Mesendoderm (in vitro differentiated cells): ENCODE measurements at regions not wholly inside any gene's neighbourhood (a gene's known extent, or its start where the extent isn't known, plus 50 kb on each side); places are given as distances from the start of the nearest gene placed in this dataset.
A peak's percentile ranks its signal among the peaks of the same experiment; 100 is the strongest.

Source experiments
- DNase-seq: peaks from one replicate; pipeline ENCODE4 v3.0.0; 2013
- H2AK5ac ChIP-seq: 2 replicates; pipeline ENCODE4 v1.6.1; 2013; ENCODE audit warnings: low read length, inconsistent platforms
- H2BK120ac ChIP-seq: 2 replicates; pipeline ENCODE4 v1.6.1; 2013; ENCODE audit warnings: low read depth, mild to moderate bottlenecking, low read length, moderate library complexity, mixed read lengths
- H2BK15ac ChIP-seq: replicated peaks from 2 replicates; pipeline ENCODE4 v1.6.1; 2013; ENCODE audit warnings: low read depth, mild to moderate bottlenecking, moderate library complexity
- H2BK5ac ChIP-seq: 2 replicates; pipeline ENCODE4 v1.6.1; 2013; ENCODE audit warnings: low read length, inconsistent platforms
- H3K18ac ChIP-seq: 2 replicates; pipeline ENCODE4 v1.6.1; 2013; ENCODE audit warnings: mild to moderate bottlenecking, low read length, mixed read lengths
- H3K23ac ChIP-seq: one replicate; pipeline ENCODE4 v1.6.1; 2013; ENCODE audit warnings: low read length
- H3K27ac ChIP-seq: 2 replicates; pipeline ENCODE4 v1.5.1; 2013; ENCODE audit warnings: low read depth, mild to moderate bottlenecking, inconsistent platforms, low read length, moderate library complexity
- H3K27me3 ChIP-seq: 2 replicates; pipeline ENCODE4 v1.6.1; 2013; ENCODE audit warnings: low read length, control low read depth, mild to moderate bottlenecking, inconsistent platforms; ENCODE audit not compliant: insufficient read depth, poor library complexity
- H3K36me3 ChIP-seq: 2 replicates; pipeline ENCODE4 v1.6.1; 2013; ENCODE audit warnings: low read length, inconsistent platforms; ENCODE audit not compliant: control insufficient read depth, insufficient read depth
- H3K4ac ChIP-seq: one replicate; pipeline ENCODE4 v1.6.1; 2013; ENCODE audit warnings: low read depth, mild to moderate bottlenecking, low read length, moderate library complexity
- H3K4me1 ChIP-seq: 2 replicates; pipeline ENCODE4 v1.6.1; 2013; ENCODE audit warnings: low read depth, low read length, inconsistent platforms; ENCODE audit not compliant: control insufficient read depth
- H3K4me2 ChIP-seq: 2 replicates; pipeline ENCODE4 v1.6.1; 2013; ENCODE audit warnings: low read length
- H3K4me3 ChIP-seq: 2 replicates; pipeline ENCODE4 v1.5.1; 2013; ENCODE audit warnings: mild to moderate bottlenecking, low read length
- H3K56ac ChIP-seq: one replicate; pipeline ENCODE4 v1.6.1; 2013; ENCODE audit warnings: low read length
- H3K79me1 ChIP-seq: 2 replicates; pipeline ENCODE4 v1.6.1; 2013; ENCODE audit warnings: low read length, inconsistent platforms
- H3K79me2 ChIP-seq: 2 replicates; pipeline ENCODE4 v1.6.1; 2013; ENCODE audit warnings: mild to moderate bottlenecking, low read length; ENCODE audit not compliant: control insufficient read depth, insufficient read depth
- H3K9ac ChIP-seq: 2 replicates; pipeline ENCODE4 v1.6.1; 2013; ENCODE audit warnings: low read length, inconsistent platforms
- H4K5ac ChIP-seq: one replicate; pipeline ENCODE4 v1.6.1; 2013; ENCODE audit warnings: low read length
- H4K8ac ChIP-seq: one replicate; pipeline ENCODE4 v1.6.1; 2013; ENCODE audit warnings: low read depth, mild to moderate bottlenecking, control low read depth, low read length, moderate library complexity
- WGBS: extraction: QIAGEN DNeasy Blood & Tissue Kit; methylation state at CpG from one replicate; pipeline ENCODE4 v1.1.7; 2013; ENCODE audit warnings: low lambda C conversion rate, missing lambda C conversion rate; ENCODE audit not compliant: insufficient coverage; ENCODE audit errors: extremely low coverage; 5-methylcytosine and 5-hydroxymethylcytosine counted together

GRCh38 chrX:38473701-38474100, 87.6 kb upstream of the TSPAN7 start:
- no peaks in the 10 kb centered on the region for H3K4me1 ChIP-seq
- H4K8ac ChIP-seq, result no peak overlapping the region
- H2BK120ac ChIP-seq, result no peak overlapping the region
- no peak overlapping the region for H3K4me3 ChIP-seq
- no peak overlapping the region for H3K27ac ChIP-seq
- no peak overlapping the region for H3K18ac ChIP-seq
- no peak overlapping the region for H2AK5ac ChIP-seq
- H2BK15ac ChIP-seq, result no peak overlapping the region
- H3K27me3 ChIP-seq, result no peaks in the 10 kb centered on the region
- no peaks in the 10 kb centered on the region for H3K36me3 ChIP-seq
- H4K5ac ChIP-seq, result no peak overlapping the region
- H3K4ac ChIP-seq, result no peak overlapping the region
- H2BK5ac ChIP-seq, result no peak overlapping the region
- no peak overlapping the region for H3K4me2 ChIP-seq
- no peak overlapping the region for H3K9ac ChIP-seq
- WGBS, result no CpG with 5 or more reads among the region's 3 CpGs
- DNase-seq, result no peak
- H3K56ac ChIP-seq, result no peak overlapping the region
- no peak overlapping the region for H3K23ac ChIP-seq
- no peaks in the 10 kb centered on the region for H3K79me1 ChIP-seq
- no peaks in the 10 kb centered on the region for H3K79me2 ChIP-seq

- Histone ChIP-seq H3K79me1 (no peaks in the 10 kb centered on the region), H4K5ac (no peak overlapping the region), H3K79me2 (no peaks in the 10 kb centered on the region), H3K4me1 (no peaks in the 10 kb centered on the region), H2BK120ac (no peak overlapping the region), H3K27ac (no peak overlapping the region), H2BK15ac (no peak overlapping the region), H3K18ac (no peak overlapping the region), H2AK5ac (no peak overlapping the region), H3K9ac (no peak overlapping the region), H3K23ac (no peak overlapping the region), H3K4me3 (no peak overlapping the region), H3K27me3 (no peaks in the 10 kb centered on the region), H3K36me3 (no peaks in the 10 kb centered on the region), H3K4ac (no peak overlapping the region), H4K8ac (no peak overlapping the region), H3K56ac (no peak overlapping the region), H2BK5ac (no peak overlapping the region), H3K4me2 (no peak overlapping the region)
- DNase-seq, result peak; percentile 2
- WGBS, result no CpG with 5 or more reads among the region's 3 CpGs
Observed at GRCh38 chrX:38474543-38474942, 86.8 kb upstream of the TSPAN7 start.

GRCh38 chrX:38482183-38482582, 79.2 kb upstream of the TSPAN7 start:
- DNase-seq, result no peak
- Histone ChIP-seq H3K4me3 (no peak overlapping the region), H3K36me3 (no peaks in the 10 kb centered on the region), H3K4me2 (no peak overlapping the region), H3K18ac (no peak overlapping the region), H2BK120ac (no peak overlapping the region), H2AK5ac (no peak overlapping the region), H2BK15ac (no peak overlapping the region), H3K9ac (no peak overlapping the region), H3K4me1 (no peaks in the 10 kb centered on the region), H3K56ac (no peak overlapping the region), H3K79me2 (no peaks in the 10 kb centered on the region), H2BK5ac (no peak overlapping the region), H3K27me3 (no peaks in the 10 kb centered on the region), H3K23ac (no peak overlapping the region), H3K79me1 (no peaks in the 10 kb centered on the region), H3K27ac (no peak overlapping the region), H4K8ac (no peak overlapping the region), H4K5ac (no peak overlapping the region), H3K4ac (no peak overlapping the region)
- WGBS, result no CpG with 5 or more reads among the region's 3 CpGs

- no peaks in the 10 kb centered on the region for H3K79me1 ChIP-seq
- no peaks in the 10 kb centered on the region for H3K27me3 ChIP-seq
- H3K9ac ChIP-seq, result no peak overlapping the region
- no CpG with 5 or more reads among the region's 27 CpGs for WGBS
- H3K18ac ChIP-seq, result no peak overlapping the region
- no peak overlapping the region for H4K5ac ChIP-seq
- no peak overlapping the region for H2BK5ac ChIP-seq
- no peak overlapping the region for H2BK120ac ChIP-seq
- no peak for DNase-seq
- H3K36me3 ChIP-seq, result no peaks in the 10 kb centered on the region
- no peak overlapping the region for H3K4ac ChIP-seq
- H3K4me2 ChIP-seq, result no peak overlapping the region
- no peak overlapping the region for H2BK15ac ChIP-seq
- H3K4me1 ChIP-seq, result no peaks in the 10 kb centered on the region
- H3K27ac ChIP-seq, result no peak overlapping the region
- H4K8ac ChIP-seq, result no peak overlapping the region
- no peaks in the 10 kb centered on the region for H3K79me2 ChIP-seq
- H2AK5ac ChIP-seq, result no peak overlapping the region
- no peak overlapping the region for H3K4me3 ChIP-seq
- H3K23ac ChIP-seq, result no peak overlapping the region
- H3K56ac ChIP-seq, result no peak overlapping the region
Observed at GRCh38 chrX:38484607-38485498, 76.5 kb upstream of the TSPAN7 start.

GRCh38 chrX:38489341-38489740, 72.0 kb upstream of the TSPAN7 start:
- DNase-seq, result no peak
- no peaks in the 10 kb centered on the region for H3K79me2 ChIP-seq
- H3K56ac ChIP-seq, result no peak overlapping the region
- no peak overlapping the region for H2BK5ac ChIP-seq
- H3K79me1 ChIP-seq, result no peaks in the 10 kb centered on the region
- H3K9ac ChIP-seq, result no peak overlapping the region
- no peaks in the 10 kb centered on the region for H3K36me3 ChIP-seq
- H3K23ac ChIP-seq, result no peak overlapping the region
- no peak overlapping the region for H3K4me3 ChIP-seq
- H2BK15ac ChIP-seq, result no peak overlapping the region
- H3K27me3 ChIP-seq, result no peaks in the 10 kb centered on the region
- no peak overlapping the region for H3K4me2 ChIP-seq
- no peak overlapping the region for H4K8ac ChIP-seq
- H2BK120ac ChIP-seq, result no peak overlapping the region
- WGBS, result no CpG with 5 or more reads among the region's 3 CpGs
- no peak overlapping the region for H3K18ac ChIP-seq
- no peaks in the 10 kb centered on the region for H3K4me1 ChIP-seq
- H3K27ac ChIP-seq, result no peak overlapping the region
- no peak overlapping the region for H2AK5ac ChIP-seq
- no peak overlapping the region for H4K5ac ChIP-seq
- H3K4ac ChIP-seq, result no peak overlapping the region
